Lower leg skin (tissue), 4 donors: ENCODE measurements at regions not wholly inside any gene's neighbourhood (a gene's known extent, or its start where the extent isn't known, plus 50 kb on each side); places are given as distances from the start of the nearest gene placed in this dataset.
"Not testable (repeated sequence)": the region's sequence is repeated elsewhere in the genome, so short reads cannot be mapped to it uniquely, and the experiment has no call there.

Source experiments
- DNase-seq, 2 donors: peaks; one replicate each; pipeline ENCODE4 v3.0.0-alpha.2; 2019; ENCODE audit warnings: low spot score in 2 of 2
- H3K4me3 ChIP-seq: fragments of 200-600 bp; sonication (generic); 2 replicates; pipeline ENCODE4 v1.5.1; 2017; ENCODE audit warnings: mild to moderate bottlenecking, low read depth; ENCODE audit not compliant: poor library complexity, severe bottlenecking
- CTCF ChIP-seq, 3 donors: fragments of 450-650 bp; IDR thresholded peaks; one replicate each; pipeline ENCODE4 v1.5.1; 2016; ENCODE audit warnings: antibody characterized with exemption in 3 of 3, mild to moderate bottlenecking in 3 of 3, moderate library complexity in 2 of 3
- POLR2A ChIP-seq, 2 donors: fragments of 450-650 bp; IDR thresholded peaks; one replicate each; pipeline ENCODE4 v1.6.1; 2016 to 2017; ENCODE audit warnings: antibody characterized with exemption in 2 of 2, mild to moderate bottlenecking in 1 of 2, moderate library complexity in 1 of 2
- WGBS, 2 donors: methylation state at CpG; one replicate each; pipeline ENCODE4 v1.1.5; 2018; 5-methylcytosine and 5-hydroxymethylcytosine counted together
- intact Hi-C: fragments of 100-400 bp; cut with DNase I; formaldehyde crosslinking; loops from one replicate; pipeline ENCODE4 v1.15.0; 2023; ENCODE audit warnings: low total_unique reads

DNA sequence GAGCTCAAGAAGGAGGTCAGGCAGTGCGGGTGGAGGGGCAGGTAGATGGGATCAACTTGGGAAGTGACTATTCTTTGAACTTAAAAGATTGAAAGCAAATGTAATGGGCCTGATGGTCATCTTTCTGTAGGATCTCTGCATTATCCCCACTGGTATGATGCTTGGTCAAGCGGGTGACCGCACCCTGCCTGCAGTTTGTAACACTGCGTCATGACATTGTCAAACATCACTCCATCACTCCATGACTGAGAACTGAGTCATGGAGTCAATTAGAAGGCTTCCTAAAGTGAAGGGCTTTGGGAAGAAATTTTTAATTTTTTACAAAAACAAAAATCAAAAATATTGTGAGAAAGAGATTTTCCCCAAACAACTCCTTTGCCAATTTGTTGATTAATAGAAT, 62.4 kb upstream of the BMAL1 start:
- TF ChIP-seq CTCF (IDR thresholded peaks at IDR 0.05) (no peak), POLR2A (IDR thresholded peaks at IDR 0.05) (no peak)
- H3K4me3 ChIP-seq = no peak overlapping the region
- no peak for DNase-seq
- intact Hi-C loops = no loop called here
- WGBS, 2 donors = 94 to 98% methylated on average over 4 of the region's 4 CpGs

DNA sequence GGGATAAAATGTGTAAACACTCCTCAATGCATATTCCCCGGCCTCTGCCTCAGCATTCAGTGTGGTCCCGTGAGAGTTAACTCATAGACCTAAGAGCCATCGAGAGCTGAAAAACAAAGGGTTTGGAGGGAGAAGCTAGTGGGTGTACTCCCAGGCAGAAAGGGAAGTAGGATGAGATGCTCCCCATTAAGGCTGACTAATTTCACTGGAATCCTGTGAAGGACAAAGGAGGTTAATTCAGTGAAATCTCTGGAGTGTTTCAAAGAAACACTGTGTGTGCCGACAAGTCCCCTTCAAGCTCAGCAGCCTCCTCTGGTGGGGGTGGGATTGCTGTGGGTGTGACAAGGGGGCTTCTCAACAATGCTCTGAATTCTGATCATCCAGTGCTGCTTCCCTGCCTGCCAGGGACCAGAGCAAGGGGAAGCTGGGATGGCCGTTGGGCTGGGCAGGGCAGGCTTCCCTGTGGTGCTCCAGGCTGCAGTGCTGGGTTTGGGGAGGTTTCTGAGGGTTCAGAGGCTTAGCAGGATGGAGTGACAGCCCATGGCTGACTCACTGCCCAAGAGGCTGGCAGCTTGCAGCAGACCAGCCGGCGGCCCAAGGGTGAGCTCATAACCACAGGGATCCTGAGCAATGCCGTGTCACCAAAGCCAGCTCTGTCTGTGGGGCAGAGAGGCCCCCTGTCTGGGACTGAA, 61.4 kb upstream of the BMAL1 start:
- H3K4me3 ChIP-seq = no peak overlapping the region
- no peak for DNase-seq
- 54 to 59% methylated on average over 7 to 8 of the region's 8 CpGs for WGBS, 2 donors
- TF ChIP-seq POLR2A (IDR thresholded peaks at IDR 0.05) (no peak), CTCF (IDR thresholded peaks at IDR 0.05) (no peak)
- intact Hi-C loops = no loop called here

DNA sequence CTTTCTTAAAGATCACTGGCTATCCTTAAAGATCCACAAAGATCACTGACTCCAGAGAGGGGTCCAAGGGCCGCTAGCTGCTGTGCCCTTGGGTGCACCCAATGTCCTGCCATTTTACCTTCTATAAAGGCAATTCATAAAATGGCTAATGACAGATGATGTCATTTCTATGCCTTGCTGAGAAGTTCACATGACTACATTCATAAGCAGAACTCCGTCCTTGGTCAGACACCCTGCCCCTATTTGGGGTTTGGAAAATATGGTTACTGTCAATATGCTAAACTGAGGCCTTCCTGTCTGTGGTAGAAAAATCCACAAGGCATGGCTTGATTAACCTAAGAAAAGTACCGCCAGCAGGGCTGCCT, 60.9 kb upstream of the BMAL1 start:
- whole genome bisulfite sequencing, 2 donors = 87 to 90% methylated on average over 3 of the region's 3 CpGs
- intact Hi-C loops = no loop called here
- TF ChIP-seq POLR2A (IDR thresholded peaks at IDR 0.05) (no peak), CTCF (IDR thresholded peaks at IDR 0.05) (no peak)
- no peak overlapping the region for H3K4me3 ChIP-seq
- DNase-seq = no peak

DNA sequence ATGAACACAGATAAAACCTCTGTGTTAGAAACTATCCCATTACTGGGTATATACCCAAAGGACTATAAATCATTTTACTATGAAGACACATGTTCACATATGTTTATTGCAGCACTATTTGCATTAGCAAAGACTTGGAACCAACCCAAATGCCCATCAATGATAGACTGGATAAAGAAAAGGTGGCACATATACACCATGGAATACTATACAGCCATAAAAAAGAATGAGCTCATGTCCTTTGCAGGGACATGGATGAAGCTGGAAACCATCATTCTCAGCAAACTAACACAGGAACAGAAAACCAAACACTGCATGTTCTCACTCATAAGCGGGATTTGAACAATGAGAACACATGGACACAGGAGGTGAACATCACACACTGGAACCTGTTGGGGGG, 58.9 kb upstream of the BMAL1 start:
- 96 to 100% methylated on average over 1 of the region's 1 CpG for WGBS, 2 donors
- intact Hi-C loops, H3K4me3 ChIP-seq, DNase-seq: not testable (repeated sequence)

DNA sequence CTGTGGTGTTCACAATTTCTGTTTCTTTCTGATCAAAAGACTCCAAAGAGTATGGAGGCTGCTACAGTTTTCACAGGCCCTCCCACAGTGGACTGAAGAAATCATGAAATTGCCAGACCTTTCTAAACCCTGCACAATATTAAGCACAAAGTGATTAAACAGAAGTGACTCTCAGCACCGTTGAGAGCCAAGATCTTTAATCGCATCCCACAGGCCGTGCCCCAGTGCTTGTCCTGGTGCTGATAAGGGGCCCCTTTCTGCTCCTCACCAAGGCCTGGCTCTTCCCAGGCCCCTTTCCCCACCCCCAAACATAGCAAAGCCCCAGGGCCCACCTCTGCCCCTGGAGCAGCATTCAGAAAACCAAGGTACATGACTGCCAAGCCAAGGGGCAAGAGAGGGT, 57.4 kb upstream of the BMAL1 start:
- DNase-seq = no peak
- 84 to 88% methylated on average over 3 of the region's 3 CpGs for WGBS, 2 donors

DNA sequence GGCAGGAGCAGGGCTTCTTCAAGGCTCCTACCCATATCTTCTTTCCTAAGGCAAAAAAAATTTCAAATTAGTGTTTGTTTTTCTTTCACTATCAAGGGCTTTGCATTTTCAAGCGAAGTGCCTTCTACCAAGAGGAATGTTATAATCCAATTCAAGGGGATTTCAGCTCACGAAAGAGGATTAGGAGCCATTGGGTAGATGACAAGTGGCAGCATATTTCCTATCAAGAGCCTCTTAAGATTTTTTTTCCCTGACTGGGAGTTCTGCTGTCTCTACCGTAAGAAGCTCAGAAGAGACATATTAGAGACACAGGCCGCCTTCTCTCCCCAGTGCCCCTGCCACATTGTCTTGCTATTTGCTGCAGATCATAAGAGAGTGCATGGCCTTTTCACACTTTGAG, 55.9 kb upstream of the BMAL1 start:
- TF ChIP-seq CTCF (IDR thresholded peaks at IDR 0.05) (no peak), POLR2A (IDR thresholded peaks at IDR 0.05) (no peak)
- H3K4me3 ChIP-seq = no peak overlapping the region
- DNase-seq = no peak
- intact Hi-C loops = no loop called here
- WGBS, 2 donors = 70 to 91% methylated on average over 4 of the region's 4 CpGs

More for the DNA sequence above, 57.4 kb upstream of the BMAL1 start:
- H3K4me3 ChIP-seq = no peak overlapping the region
- TF ChIP-seq POLR2A (IDR thresholded peaks at IDR 0.05) (no peak), CTCF (IDR thresholded peaks at IDR 0.05) (no peak)
- intact Hi-C loops = no loop called here
